ENCODE measurements at regions not wholly inside any gene's neighbourhood (a gene's known extent, or its start where the extent isn't known, plus 50 kb on each side); places are given as distances from the start of the nearest gene placed in this dataset.

GRCh38 chr17:31688701-31689100, 170.3 kb downstream of the COPRS start:
- Histone ChIP-seq H3K4me1 (peaks cover 19 to 32% (median 26%) of the 10 kb centered on the region in 4 donors), H3K36me3 (no peaks in the 10 kb centered on the region), H3K9me3 (no peaks in the 10 kb centered on the region), H3K27ac (replicated peaks in 1 of 4) (no peak overlapping the region), H3K4me3 (no peak overlapping the region), H3K27me3 (no peaks in the 10 kb centered on the region)
- TF ChIP-seq POLR2AphosphoS5 (IDR thresholded peaks at IDR 0.05) (no peak), POLR2A (IDR thresholded peaks at IDR 0.05; ENCODE audit: low read depth) (no peak), EP300 (IDR thresholded peaks at IDR 0.05) (no peak)
- TF ChIP-seq, protein P1, sequence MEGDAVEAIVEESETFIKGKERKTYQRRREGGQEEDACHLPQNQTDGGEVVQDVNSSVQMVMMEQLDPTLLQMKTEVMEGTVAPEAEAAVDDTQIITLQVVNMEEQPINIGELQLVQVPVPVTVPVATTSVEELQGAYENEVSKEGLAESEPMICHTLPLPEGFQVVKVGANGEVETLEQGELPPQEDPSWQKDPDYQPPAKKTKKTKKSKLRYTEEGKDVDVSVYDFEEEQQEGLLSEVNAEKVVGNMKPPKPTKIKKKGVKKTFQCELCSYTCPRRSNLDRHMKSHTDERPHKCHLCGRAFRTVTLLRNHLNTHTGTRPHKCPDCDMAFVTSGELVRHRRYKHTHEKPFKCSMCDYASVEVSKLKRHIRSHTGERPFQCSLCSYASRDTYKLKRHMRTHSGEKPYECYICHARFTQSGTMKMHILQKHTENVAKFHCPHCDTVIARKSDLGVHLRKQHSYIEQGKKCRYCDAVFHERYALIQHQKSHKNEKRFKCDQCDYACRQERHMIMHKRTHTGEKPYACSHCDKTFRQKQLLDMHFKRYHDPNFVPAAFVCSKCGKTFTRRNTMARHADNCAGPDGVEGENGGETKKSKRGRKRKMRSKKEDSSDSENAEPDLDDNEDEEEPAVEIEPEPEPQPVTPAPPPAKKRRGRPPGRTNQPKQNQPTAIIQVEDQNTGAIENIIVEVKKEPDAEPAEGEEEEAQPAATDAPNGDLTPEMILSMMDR (IDR thresholded peaks at IDR 0.05): no peak
- DNase-seq (ENCODE audit: extremely low spot score): no peak
- WGBS: 94% methylated on average over 1 of the region's 1 CpG
- intact Hi-C loops (cut with DNase I): no loop called here

- DNase-seq (ENCODE audit: extremely low spot score): no peak
- intact Hi-C loops (cut with DNase I): no loop called here
- Histone ChIP-seq H3K36me3 (no peaks in the 10 kb centered on the region), H3K4me3 (no peak overlapping the region), H3K27ac (replicated peaks in 1 of 4) (no peak overlapping the region), H3K27me3 (no peaks in the 10 kb centered on the region), H3K4me1 (peaks cover 8 to 21% (median 15%) of the 10 kb centered on the region in 4 donors), H3K9me3 (no peaks in the 10 kb centered on the region)
- WGBS: 81% methylated on average over 6 of the region's 6 CpGs
- TF ChIP-seq POLR2A (IDR thresholded peaks at IDR 0.05; ENCODE audit: low read depth) (no peak), POLR2AphosphoS5 (IDR thresholded peaks at IDR 0.05) (no peak), EP300 (IDR thresholded peaks at IDR 0.05) (no peak)
- TF ChIP-seq, protein P1 (IDR thresholded peaks at IDR 0.05): no peak
Measured at GRCh38 chr17:31687505-31688126, 171.4 kb downstream of the COPRS start.

GRCh38 chr17:31686495-31686894, 172.5 kb downstream of the COPRS start:
- DNase-seq (ENCODE audit: extremely low spot score): no peak
- no peak for TF ChIP-seq POLR2AphosphoS5 (IDR thresholded peaks at IDR 0.05)
- TF ChIP-seq EP300 (IDR thresholded peaks at IDR 0.05): no peak
- TF ChIP-seq, protein P1 (IDR thresholded peaks at IDR 0.05): no peak
- TF ChIP-seq POLR2A (IDR thresholded peaks at IDR 0.05; ENCODE audit: low read depth): no peak
- no peaks in the 10 kb centered on the region for H3K36me3 ChIP-seq
- H3K4me1 ChIP-seq: peaks cover 0 to 10% (median 4%) of the 10 kb centered on the region in 4 donors
- no peak overlapping the region for H3K4me3 ChIP-seq
- H3K9me3 ChIP-seq: no peaks in the 10 kb centered on the region
- no peak overlapping the region for H3K27ac ChIP-seq (replicated peaks in 1 of 4)
- intact Hi-C loops (cut with DNase I): no loop called here
- 91% methylated on average over 5 of the region's 5 CpGs for WGBS
- no peaks in the 10 kb centered on the region for H3K27me3 ChIP-seq

DNA sequence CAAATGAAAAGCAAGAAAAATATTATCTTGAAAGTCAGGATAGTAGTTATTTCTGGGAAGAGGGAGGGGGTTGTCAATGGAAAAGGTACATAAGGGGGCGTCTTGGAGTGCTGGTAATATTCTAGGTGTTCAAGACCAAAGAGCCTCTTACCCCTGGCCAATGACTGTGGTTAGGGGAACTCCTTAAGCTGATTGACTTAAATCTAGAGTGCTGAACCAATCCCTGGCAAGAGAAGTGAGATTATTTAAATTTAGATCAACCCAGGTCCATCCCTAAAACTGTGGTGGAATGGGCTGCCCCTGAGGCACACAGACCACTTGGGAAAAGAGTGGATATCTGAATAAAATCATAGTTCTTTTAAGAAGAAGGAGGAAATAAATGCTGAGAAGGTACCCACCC, 174.1 kb downstream of the COPRS start:
- DNase-seq (ENCODE audit: extremely low spot score): no peak
- peaks cover 0 to 2% (median 0%) of the 10 kb centered on the region in 4 donors for H3K27me3 ChIP-seq
- 0% methylated on average over 1 of the region's 1 CpG for WGBS
- H3K36me3 ChIP-seq: no peaks in the 10 kb centered on the region
- H3K27ac ChIP-seq (replicated peaks in 1 of 4): no peak overlapping the region
- TF ChIP-seq, protein P1 (IDR thresholded peaks at IDR 0.05): no peak
- no peak for TF ChIP-seq POLR2AphosphoS5 (IDR thresholded peaks at IDR 0.05)
- TF ChIP-seq POLR2A (IDR thresholded peaks at IDR 0.05; ENCODE audit: low read depth): no peak
- no peak for TF ChIP-seq EP300 (IDR thresholded peaks at IDR 0.05)
- no peaks in the 10 kb centered on the region for H3K9me3 ChIP-seq
- peaks cover 0 to 6% (median 0%) of the 10 kb centered on the region in 4 donors for H3K4me1 ChIP-seq
- H3K4me3 ChIP-seq: no peak overlapping the region
- intact Hi-C loops (cut with DNase I): no loop called here

- Histone ChIP-seq H3K27ac (replicated peaks in 1 of 4) (no peak overlapping the region), H3K4me3 (no peak overlapping the region), H3K27me3 (peaks cover 0 to 4% (median 0%) of the 10 kb centered on the region in 4 donors), H3K4me1 (peaks cover 0 to 6% (median 0%) of the 10 kb centered on the region in 4 donors), H3K9me3 (no peaks in the 10 kb centered on the region), H3K36me3 (no peaks in the 10 kb centered on the region)
- 79% methylated on average over 8 of the region's 8 CpGs for WGBS
- peak; percentile 57 for DNase-seq (ENCODE audit: extremely low spot score)
- TF ChIP-seq POLR2A (IDR thresholded peaks at IDR 0.05; ENCODE audit: low read depth) (no peak), POLR2AphosphoS5 (IDR thresholded peaks at IDR 0.05) (no peak), EP300 (IDR thresholded peaks at IDR 0.05) (no peak)
- TF ChIP-seq, protein P1 (IDR thresholded peaks at IDR 0.05): no peak
- intact Hi-C loops (cut with DNase I): no loop called here
Measured at GRCh38 chr17:31680126-31680525, 178.9 kb downstream of the COPRS start.

Measured in esophagus muscularis mucosa (tissue), 4 donors.